ENCODE measurements at regions not wholly inside any gene's neighbourhood (a gene's known extent, or its start where the extent isn't known, plus 50 kb on each side); places are given as distances from the start of the nearest gene placed in this dataset.
A peak's percentile ranks its signal among the peaks of the same experiment; 100 is the strongest.
"Not testable (repeated sequence)": the region's sequence is repeated elsewhere in the genome, so short reads cannot be mapped to it uniquely, and the experiment has no call there.

GRCh38 chr1:192418552-192419285 is 101.9 kb downstream of the RGS21 start:
- DNase-seq: no peak

- DNase-seq: no peak
These were observed 113.9 kb downstream of the RGS21 start for GRCh38 chr1:192430644-192431043.

GRCh38 chr1:192435704-192436103 is 118.9 kb downstream of the RGS21 start:
- no peak for DNase-seq

GRCh38 chr1:192436441-192437078 is 119.8 kb downstream of the RGS21 start:
- DNase-seq: no peak

- no peak for DNase-seq
These were observed 121.9 kb downstream of the RGS21 start for GRCh38 chr1:192438737-192439136.

GRCh38 chr1:192439373-192440025 is 122.7 kb downstream of the RGS21 start:
- no peak for DNase-seq

GRCh38 chr1:192441492-192441891 is 124.7 kb downstream of the RGS21 start:
- DNase-seq: no peak

GRCh38 chr1:192442736-192443135 is 125.9 kb downstream of the RGS21 start:
- no peak for DNase-seq

- no peak for DNase-seq
These were observed 126.8 kb downstream of the RGS21 start for GRCh38 chr1:192443616-192444015.

- DNase-seq: no peak
These were observed 128.4 kb downstream of the RGS21 start for GRCh38 chr1:192445241-192445640.

GRCh38 chr1:192445839-192446489 is 129.2 kb downstream of the RGS21 start:
- DNase-seq: peak; percentile 58

- no peak for DNase-seq
These were observed 127.5 kb upstream of the RGS1 start for GRCh38 chr1:192448026-192448578.

- DNase-seq: no peak
These were observed 122.1 kb upstream of the RGS1 start for GRCh38 chr1:192453360-192453992.

- no peak for DNase-seq
These were observed 116.1 kb upstream of the RGS1 start for GRCh38 chr1:192459467-192459866.

GRCh38 chr1:192461684-192462083 is 113.9 kb upstream of the RGS1 start:
- no peak for DNase-seq

- no peak for DNase-seq
These were observed 113.0 kb upstream of the RGS1 start for GRCh38 chr1:192462616-192463015.

- no peak for DNase-seq
These were observed 111.9 kb upstream of the RGS1 start for GRCh38 chr1:192463661-192464060.

- not testable (repeated sequence) for DNase-seq
These were observed 110.4 kb upstream of the RGS1 start for GRCh38 chr1:192465221-192465620.

GRCh38 chr1:192474080-192474683 is 101.4 kb upstream of the RGS1 start:
- DNase-seq: no peak

GRCh38 chr1:192475329-192475728 is 100.2 kb upstream of the RGS1 start:
- no peak for DNase-seq

- no peak for DNase-seq
These were observed 99.6 kb upstream of the RGS1 start for GRCh38 chr1:192475970-192476369.

- DNase-seq: no peak
These were observed 98.7 kb upstream of the RGS1 start for GRCh38 chr1:192476802-192477298.

Data from activated gamma-delta T cell treated with Interleukin-2 at 50 U/mL for 16 hours (primary cell).